GM12892 (cell line): ENCODE measurements at regions not wholly inside any gene's neighbourhood (a gene's known extent, or its start where the extent isn't known, plus 50 kb on each side); places are given as distances from the start of the nearest gene placed in this dataset.

ENCODE experiments used
- POLR2A ChIP-seq: IDR thresholded peaks from 2 replicates; pipeline ENCODE4 v1.6.1; 2011; ENCODE audit warnings: low read depth, low read length, control low read depth
- POLR2AphosphoS5 ChIP-seq: IDR thresholded peaks from 2 replicates; pipeline ENCODE4 v1.6.1; 2011; ENCODE audit warnings: low read depth, low read length, control low read depth
- TAF1 ChIP-seq: IDR thresholded peaks from 2 replicates; pipeline ENCODE4 v1.6.1; 2011; ENCODE audit warnings: low read depth, mild to moderate bottlenecking, control low read depth, low read length, borderline replicate concordance

DNA sequence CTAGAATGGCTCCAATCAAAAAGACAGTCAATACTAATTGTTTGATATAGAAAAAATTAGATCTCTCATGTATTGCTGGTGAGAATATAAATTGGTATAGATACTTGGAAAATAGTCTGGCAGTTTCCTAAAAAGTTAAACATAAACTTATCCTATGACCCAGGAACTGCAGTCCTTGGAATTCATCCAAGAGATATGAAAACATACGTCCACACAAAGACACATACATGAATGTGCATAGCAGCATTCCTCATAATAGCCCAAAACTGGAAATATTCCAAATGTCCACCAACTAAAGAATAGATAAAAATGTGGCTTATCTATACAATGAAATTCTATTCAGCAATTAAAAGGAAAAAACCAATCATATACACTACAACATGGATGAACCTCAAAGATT lies 128.4 kb downstream of the ZFAND4 start:
- no peak for TF ChIP-seq POLR2AphosphoS5
- no peak for TF ChIP-seq POLR2A
- no peak for TF ChIP-seq TAF1
